AG04450 (cell line): ENCODE measurements at regions not wholly inside any gene's neighbourhood (a gene's known extent, or its start where the extent isn't known, plus 50 kb on each side); places are given as distances from the start of the nearest gene placed in this dataset.

ENCODE experiments used
- CTCF ChIA-PET: fragments of 300-600, 350-600 bp; formaldehyde crosslinking; extraction: SDS; loops from one replicate; lab custom pipeline; 2022; ENCODE audit warnings: antibody characterized with exemption, inconsistent platforms; lab: Charles Lee
- POLR2A ChIA-PET: fragments of 350-600 bp; formaldehyde crosslinking; extraction: SDS; loops from one replicate; lab custom pipeline; 2021; ENCODE audit warnings: antibody characterized with exemption, inconsistent platforms; lab: Yijun Ruan, JAX
- DNase-seq: peaks from one replicate; pipeline ENCODE4 v3.0.0-alpha.2; 2011; ENCODE audit warnings: low read depth, low spot score
- H3K27ac ChIP-seq: one replicate; pipeline ENCODE4 v1.5.1; 2012; ENCODE audit warnings: low read depth, low read length, control low read depth
- H3K27me3 ChIP-seq: one replicate; pipeline ENCODE4 v1.6.0; 2012; ENCODE audit warnings: low read length; ENCODE audit not compliant: control insufficient read depth, insufficient read depth
- H3K4me3 ChIP-seq: 2 replicates; pipeline ENCODE4 v1.5.1; 2011; ENCODE audit warnings: mild to moderate bottlenecking, low read depth, low read length, control low read depth
- H3K9me3 ChIP-seq: 2 replicates; pipeline ENCODE4 v1.5.1; 2012; ENCODE audit warnings: low read length; ENCODE audit not compliant: control insufficient read depth, insufficient read depth
- TF ChIP-seq, protein P1 (sequence below): IDR thresholded peaks from 2 replicates; pipeline ENCODE4 v1.5.1; 2011; ENCODE audit warnings: low read depth, low read length, control low read depth, inconsistent platforms

DNA sequence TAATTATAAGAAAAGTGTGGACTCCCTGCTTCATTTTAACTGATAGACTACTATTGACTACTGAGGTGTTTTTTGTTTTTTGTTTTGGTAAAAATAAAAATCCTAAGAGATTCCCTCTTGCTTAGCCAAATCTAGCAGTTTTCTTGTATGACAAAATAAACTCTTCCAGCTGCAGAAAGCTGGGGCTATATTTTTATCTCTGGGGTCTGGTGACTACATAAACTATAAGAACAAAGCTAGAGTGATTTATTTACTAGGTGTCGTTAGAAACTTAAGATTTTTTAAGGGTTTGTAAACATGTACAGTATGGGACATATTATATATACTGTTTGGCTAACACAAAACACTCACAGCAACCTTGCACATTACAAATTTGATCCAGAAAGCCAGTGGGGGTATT is 467.4 kb upstream of the MPDZ start:
- no peak overlapping the region for H3K27ac ChIP-seq
- no peaks in the 10 kb centered on the region for H3K9me3 ChIP-seq
- TF ChIP-seq, protein P1, sequence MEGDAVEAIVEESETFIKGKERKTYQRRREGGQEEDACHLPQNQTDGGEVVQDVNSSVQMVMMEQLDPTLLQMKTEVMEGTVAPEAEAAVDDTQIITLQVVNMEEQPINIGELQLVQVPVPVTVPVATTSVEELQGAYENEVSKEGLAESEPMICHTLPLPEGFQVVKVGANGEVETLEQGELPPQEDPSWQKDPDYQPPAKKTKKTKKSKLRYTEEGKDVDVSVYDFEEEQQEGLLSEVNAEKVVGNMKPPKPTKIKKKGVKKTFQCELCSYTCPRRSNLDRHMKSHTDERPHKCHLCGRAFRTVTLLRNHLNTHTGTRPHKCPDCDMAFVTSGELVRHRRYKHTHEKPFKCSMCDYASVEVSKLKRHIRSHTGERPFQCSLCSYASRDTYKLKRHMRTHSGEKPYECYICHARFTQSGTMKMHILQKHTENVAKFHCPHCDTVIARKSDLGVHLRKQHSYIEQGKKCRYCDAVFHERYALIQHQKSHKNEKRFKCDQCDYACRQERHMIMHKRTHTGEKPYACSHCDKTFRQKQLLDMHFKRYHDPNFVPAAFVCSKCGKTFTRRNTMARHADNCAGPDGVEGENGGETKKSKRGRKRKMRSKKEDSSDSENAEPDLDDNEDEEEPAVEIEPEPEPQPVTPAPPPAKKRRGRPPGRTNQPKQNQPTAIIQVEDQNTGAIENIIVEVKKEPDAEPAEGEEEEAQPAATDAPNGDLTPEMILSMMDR, result no peak
- CTCF ChIA-PET, result no interaction called here
- H3K4me3 ChIP-seq, result no peak overlapping the region
- POLR2A ChIA-PET, result no interaction called here
- H3K27me3 ChIP-seq, result no peaks in the 10 kb centered on the region
- DNase-seq, result no peak

DNA sequence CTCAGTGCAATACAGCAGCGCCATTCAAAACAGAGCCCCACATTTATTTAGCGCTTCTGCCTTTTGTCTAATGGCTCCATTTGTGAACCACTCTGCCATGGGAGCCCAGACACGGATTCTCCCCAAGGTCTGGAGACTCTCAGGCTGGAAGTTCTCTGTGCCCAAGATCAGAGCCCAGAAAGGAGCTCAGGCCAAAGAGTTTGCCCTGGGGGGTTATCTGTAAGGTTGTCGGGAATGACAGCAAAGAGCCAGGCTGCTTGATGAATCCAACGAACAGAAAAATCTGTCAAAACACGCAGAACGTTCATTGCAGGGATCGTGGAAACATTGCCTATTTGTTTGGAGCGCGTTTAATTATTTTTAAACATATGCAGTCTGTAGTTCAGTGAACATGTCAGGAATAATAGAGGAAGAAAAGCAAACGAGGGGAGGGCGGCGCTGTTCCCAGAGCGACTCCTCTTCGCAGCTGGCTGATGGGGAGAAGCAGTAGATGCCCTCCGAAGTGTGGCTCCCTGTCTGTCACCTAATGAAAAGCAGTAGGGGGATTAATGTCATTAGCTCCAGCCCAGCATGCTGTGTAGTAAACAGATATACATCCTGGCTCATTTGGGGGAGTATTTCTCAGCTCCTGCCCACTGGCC is 464.9 kb upstream of the MPDZ start:
- Histone ChIP-seq H3K4me3 (no peak overlapping the region), H3K9me3 (no peaks in the 10 kb centered on the region), H3K27ac (peak overlapping the region; percentile 2), H3K27me3 (no peaks in the 10 kb centered on the region)
- ChIA-PET POLR2A (no interaction called here), CTCF (no interaction called here)
- TF ChIP-seq, protein P1, result no peak
- DNase-seq, result no peak

DNA sequence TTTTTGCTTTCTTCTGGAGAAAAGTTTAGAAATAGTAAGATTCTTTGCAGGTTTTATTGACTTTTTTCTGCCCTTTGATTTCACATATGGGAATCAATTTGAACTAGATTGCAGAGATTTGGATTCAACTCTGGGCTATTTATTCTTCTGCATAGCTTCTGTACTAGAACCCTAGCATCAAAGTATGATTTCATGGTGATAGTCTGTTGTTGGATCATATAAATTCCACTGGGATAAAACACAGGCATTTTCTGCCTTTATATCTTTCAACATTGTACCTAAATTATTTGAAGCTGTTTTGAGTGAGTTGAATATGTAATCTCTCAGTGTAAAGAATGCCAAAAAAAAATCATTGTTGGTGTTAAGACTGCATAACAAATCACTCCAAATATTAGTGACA is 458.4 kb upstream of the MPDZ start:
- no peak for DNase-seq
- TF ChIP-seq, protein P1, result no peak
- no peaks in the 10 kb centered on the region for H3K9me3 ChIP-seq
- ChIA-PET POLR2A (no interaction called here), CTCF (no interaction called here)
- peaks cover 3% of the 10 kb centered on the region for H3K27me3 ChIP-seq
- H3K4me3 ChIP-seq, result no peak overlapping the region
- no peak overlapping the region for H3K27ac ChIP-seq

DNA sequence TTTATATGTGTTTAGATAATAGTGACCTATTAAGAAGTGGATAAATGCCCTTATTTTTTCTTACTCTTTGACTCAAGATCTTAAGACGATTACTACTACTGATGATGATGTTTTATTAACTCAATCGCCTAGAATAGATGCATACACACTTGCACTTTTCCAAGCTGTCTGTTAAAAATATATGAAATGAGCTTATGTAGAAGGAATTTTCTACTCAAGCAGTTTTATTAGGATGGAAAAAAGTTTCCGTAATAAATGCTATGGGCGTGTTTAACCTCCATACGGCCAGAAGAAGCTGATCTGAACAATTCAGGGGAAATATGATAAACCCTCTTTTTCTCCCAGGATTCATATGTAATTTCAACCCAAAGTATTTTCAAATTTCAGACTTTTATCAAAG is 455.7 kb upstream of the MPDZ start:
- peaks cover 3% of the 10 kb centered on the region for H3K27me3 ChIP-seq
- ChIA-PET CTCF (no interaction called here), POLR2A (no interaction called here)
- H3K4me3 ChIP-seq, result no peak overlapping the region
- no peak for DNase-seq
- H3K27ac ChIP-seq, result no peak overlapping the region
- TF ChIP-seq, protein P1, result no peak
- H3K9me3 ChIP-seq, result no peaks in the 10 kb centered on the region

DNA sequence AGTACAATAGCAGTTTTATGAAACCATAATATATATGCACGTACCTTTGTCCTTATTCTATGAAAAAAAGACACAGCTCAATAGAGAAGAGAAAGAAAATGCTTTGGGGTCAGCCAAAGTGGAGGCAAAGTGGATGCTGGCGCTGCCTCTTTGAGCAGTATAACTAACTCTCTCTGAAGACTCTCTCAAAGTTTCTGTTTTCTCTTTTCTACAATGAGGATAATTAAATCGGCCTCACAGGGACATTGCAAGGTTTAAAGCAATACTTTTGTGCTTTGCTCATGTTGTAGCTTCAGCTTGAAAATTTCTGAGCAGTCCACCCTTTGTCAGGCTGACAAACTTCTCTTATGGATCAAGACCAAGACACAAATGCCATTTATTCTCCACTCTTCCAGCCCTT is 455.1 kb upstream of the MPDZ start:
- ChIA-PET CTCF (no interaction called here), POLR2A (no interaction called here)
- no peak overlapping the region for H3K4me3 ChIP-seq
- DNase-seq, result no peak
- H3K27me3 ChIP-seq, result peaks cover 3% of the 10 kb centered on the region
- no peak overlapping the region for H3K27ac ChIP-seq
- TF ChIP-seq, protein P1, result no peak
- H3K9me3 ChIP-seq, result no peaks in the 10 kb centered on the region
